ENCODE measurements at regions not wholly inside any gene's neighbourhood (a gene's known extent, or its start where the extent isn't known, plus 50 kb on each side); places are given as distances from the start of the nearest gene placed in this dataset.

DNA sequence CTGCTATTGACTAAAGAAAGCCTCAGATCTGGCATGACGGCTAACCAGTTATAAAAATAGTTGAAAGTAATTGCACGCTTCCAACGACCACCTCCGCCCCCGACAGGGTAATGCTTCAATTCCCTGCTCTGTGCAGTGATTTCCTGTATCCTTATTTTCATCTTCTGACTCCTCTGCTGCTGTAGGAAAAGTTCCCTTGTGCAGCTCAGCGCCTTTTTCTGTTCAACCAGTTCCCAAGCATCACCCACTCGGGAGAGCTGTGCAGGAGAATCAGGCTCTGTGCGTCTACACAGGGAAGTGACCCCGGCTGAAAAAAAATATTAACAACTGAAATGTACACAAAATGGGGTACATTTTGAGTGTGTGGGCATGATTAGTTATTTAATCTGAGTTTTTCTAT is 91.3 kb upstream of the COPS8 start:
- Histone ChIP-seq H2BK12ac (ENCODE audit: low read depth, low read length) (0 out of 2 replicates have a peak overlapping the region, but pooled peaks have one; percentile 69), H3K9me3 (ENCODE audit: insufficient read depth in 2 of 2, low read depth in 1 of 2, low read length in 1 of 2) (peaks cover 0 to under 1% of the 10 kb centered on the region in 2 experiments; a peak in 1 of 4 replicates), H3K23ac (ENCODE audit: insufficient read length) (no peak overlapping the region), H2AK5ac (ENCODE audit: low read depth, low read length) (no peak overlapping the region), H3K14ac (ENCODE audit: insufficient read length) (no peak overlapping the region), H4K91ac (replicated peaks; ENCODE audit: insufficient read length, low read length) (no peak overlapping the region), H3K27ac (ENCODE audit: low read depth, low read length) (no peak overlapping the region), H2AFZ (ENCODE audit: low read length) (no peak overlapping the region), H2BK15ac (ENCODE audit: low read length) (no peak overlapping the region), H3K79me1 (ENCODE audit: low read depth, low read length) (no peaks in the 10 kb centered on the region), H3K56ac (replicated peaks; ENCODE audit: insufficient read length, low read depth, low read length) (no peak overlapping the region), H4K8ac (ENCODE audit: extremely low read depth, insufficient read depth, low read length) (no peak overlapping the region), H2BK5ac (ENCODE audit: low read depth, low read length) (no peak overlapping the region), H3K4me3 (ENCODE audit: extremely low read depth in 1 of 4, insufficient read depth in 2 of 4, low read depth in 3 of 4, low read length in 4 of 4) (no peak overlapping the region), H3K23me2 (ENCODE audit: low read depth, low read length) (peaks cover 4% of the 10 kb centered on the region; the same call in 1 of the 2 replicates), H3K9ac (replicated peaks in 1 of 4; ENCODE audit: extremely low read depth in 1 of 4, low read depth in 3 of 4, low read length in 3 of 4) (no peak overlapping the region), H3K18ac (ENCODE audit: extremely low read depth, low read length) (no peak overlapping the region), H3K4me2 (ENCODE audit: insufficient read depth in 1 of 2, low read depth in 2 of 2, low read length in 2 of 2) (no peak overlapping the region), H3K4ac (replicated peaks; ENCODE audit: insufficient read length, low read depth, low read length) (no peak overlapping the region), H2BK20ac (ENCODE audit: low read length) (no peak overlapping the region), H3K4me1 (replicated peaks in 1 of 4; ENCODE audit: control insufficient read depth in 3 of 4, insufficient read depth in 4 of 4, low read length in 3 of 4) (peaks cover 3 to 11% (median 4%) of the 10 kb centered on the region in 4 experiments; a peak in 5 of 7 replicates), H4K20me1 (replicated peaks in 1 of 2; ENCODE audit: control insufficient read depth in 1 of 2, insufficient read depth in 2 of 2, low read length in 2 of 2) (no peaks in the 10 kb centered on the region), H2BK120ac (replicated peaks; ENCODE audit: low read depth, low read length) (peak overlapping the region; percentile 41), H3K36me3 (ENCODE audit: control insufficient read depth in 2 of 4, insufficient read depth in 4 of 4, low read length in 3 of 4) (no peaks in the 10 kb centered on the region), H3K79me2 (ENCODE audit: control insufficient read depth in 1 of 2, insufficient read depth in 2 of 2, low read length in 2 of 2) (no peaks in the 10 kb centered on the region), H3K27me3 (replicated peaks in 1 of 4; ENCODE audit: control insufficient read depth in 3 of 4, extremely low read depth in 1 of 4, insufficient read depth in 3 of 4, low read length in 3 of 4) (no peaks in the 10 kb centered on the region), H4K5ac (ENCODE audit: insufficient read length, low read depth, low read length) (no peak overlapping the region)
- no peak for FAIRE-seq
- 91% methylated on average over 9 of the region's 9 CpGs; no CpG with 5 or more reads in 1 of the 2 experiments for WGBS, 2 experiments (ENCODE audit: extremely low coverage in 1 of 2, insufficient coverage in 1 of 2, insufficient read length in 1 of 2, insufficient replicate concordance in 2 of 2, low coverage in 1 of 2, low lambda C conversion rate in 2 of 2, missing lambda C conversion rate in 1 of 2)
- ChIA-PET CTCF (ENCODE audit: partially characterized antibody) (interaction anchor here (1.1 kb wide), 1 partner anchor 316 kb away, joined by 3 read pairs; no protein-coding TSS in a partner anchor), POLR2A (ENCODE audit: partially characterized antibody) (no interaction called here)
- DNase-seq (ENCODE audit: low read depth in 1 of 2, low spot score in 2 of 2) = no peak
- TF ChIP-seq POLR2A (IDR thresholded peaks at IDR 0.05; ENCODE audit: control extremely low read depth in 1 of 2, low read depth in 2 of 2, low read length in 2 of 2) = no peak
- TF ChIP-seq SP1 (IDR thresholded peaks at IDR 0.05; ENCODE audit: low read depth, low read length) = no peak
- TF ChIP-seq TEAD4 (IDR thresholded peaks at IDR 0.05; ENCODE audit: low read depth, low read length) = no peak
- TF ChIP-seq HDAC6 (IDR thresholded peaks at IDR 0.05; ENCODE audit: low read depth, low read length) = no peak
- no peak for TF ChIP-seq JUN (IDR thresholded peaks at IDR 0.05; ENCODE audit: low read depth, low read length)
- no peak for TF ChIP-seq SRF (IDR thresholded peaks at IDR 0.05; ENCODE audit: low read depth, low read length)
- TF ChIP-seq, protein P1, sequence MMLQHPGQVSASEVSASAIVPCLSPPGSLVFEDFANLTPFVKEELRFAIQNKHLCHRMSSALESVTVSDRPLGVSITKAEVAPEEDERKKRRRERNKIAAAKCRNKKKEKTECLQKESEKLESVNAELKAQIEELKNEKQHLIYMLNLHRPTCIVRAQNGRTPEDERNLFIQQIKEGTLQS (IDR thresholded peaks at IDR 0.05; ENCODE audit: insufficient read depth, low read depth, low read length) = no peak
- no peak for TF ChIP-seq BRCA1 (IDR thresholded peaks at IDR 0.05; ENCODE audit: low read depth, low read length)
- no peak for TF ChIP-seq BACH1 (IDR thresholded peaks at IDR 0.05; ENCODE audit: low read length)
- no peak for TF ChIP-seq JUND (IDR thresholded peaks at IDR 0.05; ENCODE audit: low read length)
- no peak for TF ChIP-seq CBX5 (IDR thresholded peaks at IDR 0.05; ENCODE audit: low read depth, low read length)
- no peak for TF ChIP-seq RAD21 (IDR thresholded peaks at IDR 0.05 in 1 of 2, conservative IDR thresholded peaks at IDR 0.05 in 1 of 2; ENCODE audit: low read depth in 2 of 2, low read length in 2 of 2)
- TF ChIP-seq EP300 (IDR thresholded peaks at IDR 0.05; ENCODE audit: borderline replicate concordance in 1 of 2, low read depth in 2 of 2, low read length in 2 of 2) = no peak
- no peak for TF ChIP-seq RXRA (IDR thresholded peaks at IDR 0.05; ENCODE audit: insufficient read depth, low read depth, low read length)

All from H1 (cell line).